HG02840 (cell line): ENCODE measurements at regions not wholly inside any gene's neighbourhood (a gene's known extent, or its start where the extent isn't known, plus 50 kb on each side); places are given as distances from the start of the nearest gene placed in this dataset.

ENCODE experiments used
- ATAC-seq: cut with Tn5 transposase; IDR thresholded peaks from one replicate; pipeline ENCODE4 v1.9.1; 2021; ENCODE audit warnings: mild to moderate bottlenecking, moderate library complexity, moderate number of reproducible peaks; ENCODE audit not compliant: unreplicated experiment, low FRiP score

- ATAC-seq, result no peak
Observed at GRCh38 chr2:192887337-192887736, 692.6 kb upstream of the TMEFF2 start.

GRCh38 chr2:192886636-192887035 is 691.9 kb upstream of the TMEFF2 start:
- no peak for ATAC-seq

- no peak for ATAC-seq
Observed at GRCh38 chr2:192885569-192886160, 690.9 kb upstream of the TMEFF2 start.

- no peak for ATAC-seq
Observed at GRCh38 chr2:192877159-192877558, 682.4 kb upstream of the TMEFF2 start.

GRCh38 chr2:192876698-192877097 is 682.0 kb upstream of the TMEFF2 start:
- ATAC-seq, result no peak

- no peak for ATAC-seq
Observed at GRCh38 chr2:192854706-192855105, 660.0 kb upstream of the TMEFF2 start.

- ATAC-seq, result no peak
Observed at GRCh38 chr2:192854031-192854430, 659.3 kb upstream of the TMEFF2 start.

- no peak for ATAC-seq
Observed at GRCh38 chr2:192828947-192829346, 634.2 kb upstream of the TMEFF2 start.

- no peak for ATAC-seq
Observed at GRCh38 chr2:192828175-192828574, 633.4 kb upstream of the TMEFF2 start.

GRCh38 chr2:192827735-192828134 is 633.0 kb upstream of the TMEFF2 start:
- ATAC-seq, result no peak

GRCh38 chr2:192814376-192814775 is 619.6 kb upstream of the TMEFF2 start:
- no peak for ATAC-seq

- no peak for ATAC-seq
Observed at GRCh38 chr2:192813341-192813740, 618.6 kb upstream of the TMEFF2 start.

GRCh38 chr2:192809173-192809572 is 614.4 kb upstream of the TMEFF2 start:
- no peak for ATAC-seq

GRCh38 chr2:192783643-192784042 is 588.9 kb upstream of the TMEFF2 start:
- no peak for ATAC-seq

GRCh38 chr2:192775459-192776262 is 580.9 kb upstream of the TMEFF2 start:
- ATAC-seq, result no peak

GRCh38 chr2:192775011-192775410 is 580.3 kb upstream of the TMEFF2 start:
- no peak for ATAC-seq

- no peak for ATAC-seq
Observed at GRCh38 chr2:192773044-192773443, 578.3 kb upstream of the TMEFF2 start.

- no peak for ATAC-seq
Observed at GRCh38 chr2:192749611-192750200, 555.0 kb upstream of the TMEFF2 start.

GRCh38 chr2:192741889-192742288 is 547.2 kb upstream of the TMEFF2 start:
- no peak for ATAC-seq

GRCh38 chr2:192735447-192735846 is 540.7 kb upstream of the TMEFF2 start:
- ATAC-seq, result no peak

- no peak for ATAC-seq
Observed at GRCh38 chr2:192729369-192729768, 534.6 kb upstream of the TMEFF2 start.

- ATAC-seq, result no peak
Observed at GRCh38 chr2:192725991-192726390, 531.3 kb upstream of the TMEFF2 start.
